SK-N-MC (cell line): ENCODE measurements at regions not wholly inside any gene's neighbourhood (a gene's known extent, or its start where the extent isn't known, plus 50 kb on each side); places are given as distances from the start of the nearest gene placed in this dataset.

Source experiments
- DNase-seq: peaks from one replicate; pipeline ENCODE4 v3.0.0-alpha.2; 2011; ENCODE audit warnings: low read depth, low spot score
- H3K27ac ChIP-seq: fragments of 200-600 bp; sonication (generic); 2 replicates; pipeline ENCODE4 v1.5.1; 2016; ENCODE audit warnings: mixed run types
- H3K36me3 ChIP-seq: fragments of 200-600 bp; sonication (generic); 2 replicates; pipeline ENCODE4 v1.6.1; 2017; ENCODE audit warnings: antibody characterized with exemption, low read length, mixed read lengths; ENCODE audit not compliant: insufficient read depth
- H3K4me3 ChIP-seq: fragments of 200-600 bp; sonication (generic); 2 replicates; pipeline ENCODE4 v1.5.1; 2016
- H3K9ac ChIP-seq: fragments of 200-600 bp; sonication (generic); 2 replicates; pipeline ENCODE4 v1.8.0; 2017; ENCODE audit warnings: mixed run types, mixed read lengths; ENCODE audit not compliant: insufficient read length
- H3K9me3 ChIP-seq: fragments of 200-600 bp; sonication (generic); 2 replicates; pipeline ENCODE4 v1.6.1; 2017; ENCODE audit warnings: low read depth, mild to moderate bottlenecking, antibody characterized with exemption, low read length, moderate library complexity, mixed read lengths
- EZH2 ChIP-seq: fragments of 200-600 bp; sonication (generic); IDR thresholded peaks from one replicate; pipeline ENCODE4 v1.6.1; 2017; ENCODE audit warnings: antibody characterized with exemption
- FOXP2 ChIP-seq: optimal IDR thresholded peaks from 2 replicates; pipeline ENCODE3; 2011; ENCODE audit warnings: mild to moderate bottlenecking, moderate library complexity; ENCODE audit not compliant: insufficient read depth; ENCODE audit errors: extremely low read length, control extremely low read depth
- POLR2AphosphoS5 ChIP-seq: IDR thresholded peaks from 2 replicates; pipeline ENCODE4 v1.6.1; 2012; ENCODE audit warnings: mild to moderate bottlenecking, low read depth, low read length, borderline replicate concordance

- Histone ChIP-seq H3K36me3 (no peaks in the 10 kb centered on the region), H3K27ac (no peak overlapping the region), H3K9me3 (no peaks in the 10 kb centered on the region), H3K9ac (no peak overlapping the region), H3K4me3 (no peak overlapping the region)
- TF ChIP-seq EZH2 (no peak), FOXP2 (no peak), POLR2AphosphoS5 (no peak)
- no peak for DNase-seq
Measured at GRCh38 chr4:163613383-163613782, 118.9 kb downstream of the TMA16 start.

- TF ChIP-seq EZH2 (no peak), FOXP2 (no peak), POLR2AphosphoS5 (no peak)
- no peak overlapping the region for H3K27ac ChIP-seq
- H3K36me3 ChIP-seq = no peaks in the 10 kb centered on the region
- H3K9me3 ChIP-seq = no peaks in the 10 kb centered on the region
- no peak overlapping the region for H3K9ac ChIP-seq
- H3K4me3 ChIP-seq = no peak overlapping the region
- no peak for DNase-seq
Measured at GRCh38 chr4:163614866-163615265, 120.4 kb downstream of the TMA16 start.

- TF ChIP-seq EZH2 (no peak), FOXP2 (no peak), POLR2AphosphoS5 (no peak)
- no peak for DNase-seq
- no peak overlapping the region for H3K9ac ChIP-seq
- H3K9me3 ChIP-seq = no peaks in the 10 kb centered on the region
- H3K36me3 ChIP-seq = no peaks in the 10 kb centered on the region
- H3K27ac ChIP-seq = no peak overlapping the region
- no peak overlapping the region for H3K4me3 ChIP-seq
Measured at GRCh38 chr4:163618845-163619244, 124.4 kb downstream of the TMA16 start.

GRCh38 chr4:163620738-163621137 lies 126.2 kb downstream of the TMA16 start:
- no peaks in the 10 kb centered on the region for H3K36me3 ChIP-seq

GRCh38 chr4:163621821-163622220 lies 127.3 kb downstream of the TMA16 start:
- TF ChIP-seq EZH2 (no peak), POLR2AphosphoS5 (no peak), FOXP2 (no peak)
- no peak overlapping the region for H3K9ac ChIP-seq

More at GRCh38 chr4:163620738-163621137, 126.2 kb downstream of the TMA16 start:
- no peaks in the 10 kb centered on the region for H3K9me3 ChIP-seq
- no peak overlapping the region for H3K27ac ChIP-seq
- no peak for DNase-seq
- no peak overlapping the region for H3K9ac ChIP-seq
- TF ChIP-seq EZH2 (no peak), POLR2AphosphoS5 (no peak), FOXP2 (no peak)
- H3K4me3 ChIP-seq = no peak overlapping the region

GRCh38 chr4:163622379-163623035 lies 128.0 kb downstream of the TMA16 start:
- Histone ChIP-seq H3K36me3 (no peaks in the 10 kb centered on the region), H3K9ac (no peak overlapping the region), H3K4me3 (no peak overlapping the region), H3K27ac (no peak overlapping the region), H3K9me3 (no peaks in the 10 kb centered on the region)
- TF ChIP-seq POLR2AphosphoS5 (no peak), FOXP2 (no peak), EZH2 (no peak)
- DNase-seq = no peak

More at GRCh38 chr4:163621821-163622220, 127.3 kb downstream of the TMA16 start:
- no peak overlapping the region for H3K27ac ChIP-seq
- no peak for DNase-seq
- no peak overlapping the region for H3K4me3 ChIP-seq
- H3K36me3 ChIP-seq = no peaks in the 10 kb centered on the region
- no peaks in the 10 kb centered on the region for H3K9me3 ChIP-seq

- Histone ChIP-seq H3K27ac (no peak overlapping the region), H3K9me3 (no peaks in the 10 kb centered on the region)
Measured at GRCh38 chr4:163623787-163624186, 129.3 kb downstream of the TMA16 start.

GRCh38 chr4:163624727-163625126 lies 130.2 kb downstream of the TMA16 start:
- TF ChIP-seq POLR2AphosphoS5 (no peak), EZH2 (no peak), FOXP2 (no peak)
- Histone ChIP-seq H3K27ac (no peak overlapping the region), H3K36me3 (no peaks in the 10 kb centered on the region), H3K9ac (no peak overlapping the region), H3K9me3 (no peaks in the 10 kb centered on the region), H3K4me3 (no peak overlapping the region)
- no peak for DNase-seq

More at GRCh38 chr4:163623787-163624186, 129.3 kb downstream of the TMA16 start:
- no peak for TF ChIP-seq EZH2
- TF ChIP-seq POLR2AphosphoS5 = no peak
- TF ChIP-seq FOXP2 = no peak
- Histone ChIP-seq H3K36me3 (no peaks in the 10 kb centered on the region), H3K4me3 (no peak overlapping the region), H3K9ac (no peak overlapping the region)
- DNase-seq = no peak

GRCh38 chr4:163631288-163631687 lies 136.8 kb downstream of the TMA16 start:
- no peak for TF ChIP-seq POLR2AphosphoS5
- H3K27ac ChIP-seq = no peak overlapping the region
- DNase-seq = no peak
- no peaks in the 10 kb centered on the region for H3K9me3 ChIP-seq
- no peaks in the 10 kb centered on the region for H3K36me3 ChIP-seq
- H3K4me3 ChIP-seq = no peak overlapping the region
- H3K9ac ChIP-seq = no peak overlapping the region

GRCh38 chr4:163638909-163639308 lies 144.4 kb downstream of the TMA16 start:
- H3K36me3 ChIP-seq = no peaks in the 10 kb centered on the region
- H3K27ac ChIP-seq = peak overlapping the region; percentile 98
- peak overlapping the region; percentile 74 for H3K9ac ChIP-seq
- DNase-seq = peak; percentile 83
- H3K4me3 ChIP-seq = peak overlapping the region; percentile 75
- no peak for TF ChIP-seq EZH2
- no peak for TF ChIP-seq POLR2AphosphoS5
- TF ChIP-seq FOXP2 = no peak
- H3K9me3 ChIP-seq = no peaks in the 10 kb centered on the region
